ENCODE measurements at regions not wholly inside any gene's neighbourhood (a gene's known extent, or its start where the extent isn't known, plus 50 kb on each side); places are given as distances from the start of the nearest gene placed in this dataset.

- TF ChIP-seq EZH2phosphoT487 (IDR thresholded peaks at IDR 0.05; ENCODE audit: insufficient read depth, low read depth) (no peak), EZH2 (IDR thresholded peaks at IDR 0.05; ENCODE audit: insufficient read depth, poor library complexity, severe bottlenecking) (no peak)
Measured at GRCh38 chr6:119965900-119966299, 616.3 kb upstream of the MAN1A1 start.
